ENCODE measurements at regions not wholly inside any gene's neighbourhood (a gene's known extent, or its start where the extent isn't known, plus 50 kb on each side); places are given as distances from the start of the nearest gene placed in this dataset.

GRCh38 chr2:3930246-3930645 lies 226.9 kb downstream of the DCDC2C start:
- no peak for TF ChIP-seq EZH2 (IDR thresholded peaks at IDR 0.05; ENCODE audit: insufficient read depth, poor library complexity, severe bottlenecking)
- no peak for TF ChIP-seq EZH2phosphoT487 (IDR thresholded peaks at IDR 0.05; ENCODE audit: insufficient read depth, low read depth)

Data from GM23248 (cell line).